SH-SY5Y (cell line): ENCODE measurements at regions not wholly inside any gene's neighbourhood (a gene's known extent, or its start where the extent isn't known, plus 50 kb on each side); places are given as distances from the start of the nearest gene placed in this dataset.

Experiments used
- GATA2 ChIP-seq: IDR thresholded peaks from 2 replicates; pipeline ENCODE4 v1.6.1; 2011; ENCODE audit warnings: mild to moderate bottlenecking, low read depth, low read length
- GATA3 ChIP-seq: IDR thresholded peaks from 2 replicates; pipeline ENCODE4 v1.6.1; 2011; ENCODE audit warnings: low read depth, mild to moderate bottlenecking, low read length, moderate library complexity

DNA sequence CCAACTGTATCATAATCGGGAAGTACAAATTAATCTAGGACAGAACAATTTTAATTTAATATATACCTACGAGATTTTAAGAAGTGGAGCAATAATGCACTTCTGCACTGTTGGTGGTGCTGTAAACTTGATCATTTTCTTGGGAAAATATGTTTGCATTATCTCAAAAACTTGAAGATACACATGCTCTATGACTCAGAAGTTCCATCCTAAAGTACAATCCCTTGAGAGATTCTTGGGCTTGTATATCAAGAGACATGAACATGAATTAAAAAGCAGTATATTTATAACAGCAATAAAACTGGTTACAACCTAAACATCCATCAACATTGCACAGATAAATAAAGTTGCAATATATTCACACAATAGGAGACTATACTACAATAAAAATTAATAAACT is 168.8 kb downstream of the CLCN4 start:
- no peak for TF ChIP-seq GATA3
- TF ChIP-seq GATA2: no peak
